Breast epithelium (tissue), 3 donors: ENCODE measurements at regions not wholly inside any gene's neighbourhood (a gene's known extent, or its start where the extent isn't known, plus 50 kb on each side); places are given as distances from the start of the nearest gene placed in this dataset.

ENCODE experiments used
- POLR2A ChIP-seq: fragments of 450-650 bp; IDR thresholded peaks from one replicate; pipeline ENCODE4 v1.6.1; 2016; ENCODE audit warnings: antibody characterized with exemption, mild to moderate bottlenecking, moderate library complexity
- POLR2AphosphoS5 ChIP-seq, 3 donors: sonication (generic); formaldehyde crosslinking; IDR thresholded peaks; one replicate each; pipeline ENCODE4 v1.6.1; 2017; ENCODE audit warnings: antibody characterized with exemption in 3 of 3
- TF ChIP-seq, protein P1 (sequence below), 3 donors: fragments of 450-650 bp; IDR thresholded peaks; one replicate each; pipeline ENCODE4 v1.5.1; 2016 to 2017; ENCODE audit warnings: antibody characterized with exemption in 3 of 3, mild to moderate bottlenecking in 3 of 3, moderate library complexity in 3 of 3

DNA sequence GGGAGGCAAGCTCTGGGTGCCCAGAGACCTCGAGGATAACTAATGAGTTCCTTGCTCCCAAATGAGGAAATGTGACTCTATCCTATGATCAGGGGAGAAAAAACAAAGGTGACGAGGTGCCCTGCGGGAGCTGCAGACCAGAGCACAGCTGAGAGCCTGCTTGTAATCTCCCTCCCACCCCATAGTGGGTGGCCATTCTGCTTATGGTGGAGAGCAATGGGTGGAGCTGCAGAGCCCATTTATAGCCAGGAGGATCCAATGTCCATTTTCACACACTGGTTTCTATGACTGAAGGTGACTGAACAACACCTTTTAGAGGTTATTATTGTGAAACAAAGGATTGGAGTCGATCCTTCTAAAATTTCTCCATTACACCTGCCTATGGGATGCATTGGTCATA lies 153.3 kb downstream of the COL6A3 start:
- TF ChIP-seq, protein P1, sequence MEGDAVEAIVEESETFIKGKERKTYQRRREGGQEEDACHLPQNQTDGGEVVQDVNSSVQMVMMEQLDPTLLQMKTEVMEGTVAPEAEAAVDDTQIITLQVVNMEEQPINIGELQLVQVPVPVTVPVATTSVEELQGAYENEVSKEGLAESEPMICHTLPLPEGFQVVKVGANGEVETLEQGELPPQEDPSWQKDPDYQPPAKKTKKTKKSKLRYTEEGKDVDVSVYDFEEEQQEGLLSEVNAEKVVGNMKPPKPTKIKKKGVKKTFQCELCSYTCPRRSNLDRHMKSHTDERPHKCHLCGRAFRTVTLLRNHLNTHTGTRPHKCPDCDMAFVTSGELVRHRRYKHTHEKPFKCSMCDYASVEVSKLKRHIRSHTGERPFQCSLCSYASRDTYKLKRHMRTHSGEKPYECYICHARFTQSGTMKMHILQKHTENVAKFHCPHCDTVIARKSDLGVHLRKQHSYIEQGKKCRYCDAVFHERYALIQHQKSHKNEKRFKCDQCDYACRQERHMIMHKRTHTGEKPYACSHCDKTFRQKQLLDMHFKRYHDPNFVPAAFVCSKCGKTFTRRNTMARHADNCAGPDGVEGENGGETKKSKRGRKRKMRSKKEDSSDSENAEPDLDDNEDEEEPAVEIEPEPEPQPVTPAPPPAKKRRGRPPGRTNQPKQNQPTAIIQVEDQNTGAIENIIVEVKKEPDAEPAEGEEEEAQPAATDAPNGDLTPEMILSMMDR (IDR thresholded peaks at IDR 0.05) = no peak
- no peak for TF ChIP-seq POLR2AphosphoS5 (IDR thresholded peaks at IDR 0.05)
- TF ChIP-seq POLR2A = no peak
